Activated effector memory CD4-positive, alpha-beta T cell treated with anti-CD3 and anti-CD28 coated beads, Interleukin-2, amount 50 U/mL, for 16 hours (primary cell): ENCODE measurements at regions not wholly inside any gene's neighbourhood (a gene's known extent, or its start where the extent isn't known, plus 50 kb on each side); places are given as distances from the start of the nearest gene placed in this dataset.
"Not testable (repeated sequence)": the region's sequence is repeated elsewhere in the genome, so short reads cannot be mapped to it uniquely, and the experiment has no call there.

ENCODE experiments used
- DNase-seq: peaks from one replicate; pipeline ENCODE4 v3.0.0-alpha.2; 2020

DNA sequence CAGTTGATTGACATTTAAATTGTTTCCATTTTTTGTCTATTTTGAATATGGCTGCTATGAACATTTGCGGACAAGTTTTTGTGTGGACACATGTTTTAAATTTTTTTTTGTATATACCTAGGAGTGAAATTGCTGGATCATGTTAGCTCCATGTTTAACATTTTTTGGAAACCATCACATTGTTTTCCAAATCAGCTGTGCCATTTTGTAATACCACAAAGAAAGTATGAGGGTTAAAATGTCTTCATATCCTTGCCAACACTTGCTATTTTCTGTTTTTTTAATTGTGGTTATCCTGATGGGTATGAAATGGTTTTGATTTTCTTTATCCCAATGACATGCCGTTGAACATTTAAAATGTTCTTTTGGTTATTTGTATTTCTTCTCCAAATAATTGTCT, 52.1 kb downstream of the CARTPT start:
- DNase-seq, result no peak

DNA sequence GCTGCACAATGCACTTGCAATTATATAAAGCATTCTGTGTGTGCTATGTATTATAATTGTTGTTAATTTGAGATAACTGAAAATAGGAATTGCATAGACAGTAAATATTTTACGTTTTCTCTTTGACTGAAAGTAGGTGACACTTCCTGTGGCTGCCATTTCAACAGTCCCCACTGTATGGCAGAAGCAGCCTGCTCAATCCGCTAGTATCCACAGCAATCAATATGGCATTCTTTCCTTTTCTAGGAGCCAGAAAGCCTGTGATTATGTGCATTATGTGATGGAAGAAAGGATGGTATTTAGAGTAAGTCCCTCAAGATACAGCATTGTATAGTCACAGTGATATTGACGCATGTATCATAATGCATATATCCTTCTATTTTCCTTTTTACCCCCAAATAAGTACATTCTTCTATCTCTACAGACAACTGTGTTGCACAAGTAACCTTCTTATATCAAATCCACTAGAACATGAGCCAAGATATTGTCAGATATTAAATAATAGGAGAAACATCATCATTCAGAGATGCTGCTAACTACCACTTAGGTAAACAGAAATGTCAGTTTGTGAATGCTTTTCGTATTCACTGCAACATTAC, 59.7 kb downstream of the CARTPT start:
- no peak for DNase-seq

- no peak for DNase-seq
Measured at GRCh38 chr5:71780597-71780996, 61.5 kb downstream of the CARTPT start.

GRCh38 chr5:71782393-71782770, 63.3 kb downstream of the CARTPT start:
- no peak for DNase-seq

- peak; percentile 76 for DNase-seq
Measured at GRCh38 chr5:71782771-71783770, 64.0 kb downstream of the CARTPT start.

DNA sequence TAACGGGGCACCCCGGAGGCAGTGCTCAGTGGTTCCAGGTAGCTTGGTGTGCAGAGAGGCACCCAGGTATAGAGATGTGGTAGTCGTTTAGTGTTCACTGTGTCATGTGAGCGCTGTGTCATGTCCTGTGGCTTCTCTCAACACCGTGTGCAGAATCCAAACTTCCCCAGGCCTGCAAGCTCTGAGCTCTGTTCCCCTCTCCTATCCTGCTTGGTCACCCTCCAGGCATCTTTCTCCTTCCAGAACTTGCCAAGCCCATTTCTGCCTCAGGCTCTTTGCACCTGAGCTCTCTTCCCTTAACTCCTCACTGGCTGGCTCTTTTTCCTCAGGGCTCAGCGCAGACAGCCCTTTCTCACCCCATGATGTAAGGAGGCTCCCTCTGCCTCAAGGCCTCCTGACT, 64.8 kb downstream of the CARTPT start:
- no peak for DNase-seq

DNA sequence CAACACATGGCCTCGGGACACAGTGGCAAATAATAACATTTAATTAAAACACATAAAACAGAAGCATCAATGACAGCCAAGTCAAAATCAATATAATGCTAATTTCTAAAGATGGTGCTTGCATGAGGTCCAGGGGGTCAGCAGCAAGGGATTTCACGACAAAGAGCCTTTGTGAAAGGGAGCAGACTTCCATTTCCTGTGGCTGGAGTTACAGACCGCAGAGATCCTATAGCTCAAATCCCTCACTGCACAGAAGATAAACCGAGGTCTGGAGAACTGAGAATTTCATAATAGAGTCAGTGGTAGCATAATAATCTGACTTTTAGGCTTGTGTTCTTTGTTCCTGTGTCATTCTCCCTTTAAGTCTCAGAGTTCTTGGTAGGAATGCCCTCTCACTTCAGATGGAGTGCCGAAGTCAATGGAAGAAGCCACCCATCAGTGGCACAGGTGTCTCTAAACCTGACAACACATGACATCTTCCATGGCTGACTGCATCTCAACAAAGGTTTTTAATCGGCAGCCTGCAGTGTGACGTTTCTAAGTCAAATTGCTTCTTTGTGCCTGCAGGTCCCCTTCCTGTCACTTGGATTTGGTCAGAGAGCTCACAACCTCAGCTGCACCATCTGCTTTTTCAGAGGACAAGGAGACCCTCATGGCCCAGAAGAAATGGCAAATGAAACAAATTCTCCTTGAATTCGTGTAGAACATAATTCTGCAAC, 67.4 kb downstream of the CARTPT start:
- DNase-seq, result no peak

GRCh38 chr5:71788794-71789193, 69.7 kb downstream of the CARTPT start:
- DNase-seq, result no peak

- no peak for DNase-seq
Measured at GRCh38 chr5:71789746-71790145, 70.7 kb downstream of the CARTPT start.

DNA sequence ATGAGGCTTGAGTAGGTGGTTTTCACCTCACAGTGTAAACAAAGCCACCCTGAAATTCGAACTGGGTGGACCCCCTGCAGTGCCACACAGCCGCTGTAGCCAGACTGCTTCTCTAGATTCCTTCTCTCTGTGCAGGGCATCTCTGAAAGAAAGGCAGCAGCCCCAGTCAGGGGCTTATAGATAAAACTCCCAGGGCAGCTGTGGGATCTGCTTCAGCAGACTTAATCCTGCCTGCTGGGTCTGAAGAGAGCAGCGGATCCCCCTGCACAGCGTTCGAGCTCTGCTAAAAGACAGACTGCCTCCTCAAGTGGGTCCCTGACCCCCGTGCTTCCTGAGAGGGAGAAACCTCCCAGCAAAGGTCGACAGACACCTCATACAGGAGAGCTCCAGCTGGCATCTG, 71.4 kb downstream of the CARTPT start:
- no peak for DNase-seq

DNA sequence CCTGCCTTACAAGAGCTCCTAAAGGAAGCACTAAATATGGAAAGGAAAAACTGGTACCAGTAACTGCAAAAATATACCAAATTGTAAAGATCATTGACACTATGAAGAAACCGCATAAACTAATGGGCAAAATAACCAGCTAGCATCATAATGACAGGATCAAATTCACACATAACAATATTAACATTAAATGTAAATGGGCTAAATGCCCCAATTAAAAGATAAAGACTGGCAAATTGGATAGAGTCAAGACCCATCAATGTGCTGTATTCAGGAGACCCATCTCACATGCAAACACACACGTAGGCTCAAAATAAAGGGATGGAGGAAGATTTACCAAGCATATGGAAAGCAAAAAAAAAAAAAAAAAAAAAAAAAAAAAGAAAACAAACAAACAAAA, 73.0 kb downstream of the CARTPT start:
- not testable (repeated sequence) for DNase-seq

GRCh38 chr5:71794061-71794695, 75.1 kb downstream of the CARTPT start:
- DNase-seq, result no peak

DNA sequence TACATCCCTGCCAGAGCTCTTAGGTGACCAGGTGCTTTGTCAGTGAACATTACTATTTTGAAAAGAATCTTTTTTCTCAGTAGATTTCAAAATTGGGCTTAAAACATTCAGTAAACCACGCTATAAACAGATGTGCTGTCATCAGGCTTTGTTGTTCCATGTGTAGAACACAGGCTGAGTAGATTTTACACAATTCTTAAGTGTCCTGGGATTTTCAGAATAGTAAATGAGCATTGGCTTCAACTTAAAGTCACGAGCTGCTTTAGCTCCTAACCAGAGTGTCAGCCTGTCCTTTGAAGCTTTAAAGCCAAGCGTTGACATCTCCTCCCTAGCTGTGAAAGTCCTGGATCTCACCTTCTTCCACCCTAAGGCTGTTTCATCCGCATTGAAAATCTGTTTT, 83.6 kb downstream of the CARTPT start:
- no peak for DNase-seq

GRCh38 chr5:71806711-71807110, 87.6 kb downstream of the CARTPT start:
- no peak for DNase-seq

DNA sequence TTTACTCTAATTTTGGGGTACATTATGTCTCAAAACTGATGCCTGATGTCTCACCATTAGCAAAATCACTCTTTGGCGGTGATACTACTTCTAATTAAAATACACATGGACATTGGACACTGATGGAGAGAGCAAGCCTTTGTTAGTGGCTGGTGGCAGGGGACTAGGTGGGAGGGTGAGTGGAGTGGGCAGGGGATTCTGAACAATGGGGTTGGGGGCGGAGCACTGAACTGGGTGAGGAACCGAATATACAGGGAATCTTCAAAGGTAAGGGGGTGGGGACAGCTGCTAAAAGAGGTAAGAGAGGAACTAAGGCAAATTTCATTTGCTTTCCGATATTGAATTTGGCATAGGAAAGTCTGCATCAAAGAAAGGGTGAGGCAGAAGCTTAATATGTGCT, 88.8 kb downstream of the CARTPT start:
- DNase-seq, result no peak

DNA sequence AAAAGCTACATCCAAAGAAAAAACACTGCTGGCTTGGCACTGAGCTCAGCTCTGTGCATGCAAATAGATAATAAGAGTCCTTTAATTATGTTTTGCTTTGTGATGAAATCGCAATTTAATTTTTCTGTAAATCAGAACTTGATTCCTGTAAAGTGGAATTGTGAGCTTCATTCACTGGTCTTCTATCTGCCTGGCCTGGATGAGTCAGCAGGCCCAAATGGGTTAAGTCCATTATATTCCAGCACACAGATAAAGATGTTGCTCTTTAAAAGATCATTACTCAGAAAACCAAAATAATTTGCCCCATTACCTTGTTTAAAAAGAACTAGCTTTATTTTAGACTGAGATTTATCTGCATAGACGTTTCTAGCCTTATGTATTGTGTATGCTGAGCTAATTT, 90.4 kb downstream of the CARTPT start:
- no peak for DNase-seq

DNA sequence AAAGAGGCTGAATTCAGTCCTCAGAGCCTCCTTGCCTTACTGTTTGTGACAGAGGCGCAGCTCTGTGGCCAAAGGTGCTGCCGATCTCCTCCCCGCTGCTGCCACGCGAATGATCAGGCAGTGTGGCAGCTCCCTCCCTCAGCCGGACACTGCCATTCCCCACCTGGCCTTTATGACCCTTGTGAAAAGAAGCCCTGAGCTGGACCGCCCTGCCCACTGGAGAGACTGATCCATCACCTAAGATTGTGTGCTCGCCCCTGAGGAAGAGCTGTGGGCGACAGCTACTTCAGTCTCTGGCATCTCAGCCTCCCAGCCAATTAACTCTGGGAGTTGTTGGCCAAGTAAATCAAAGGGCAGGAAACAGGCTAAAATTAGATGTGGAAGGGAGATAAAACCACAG, 90.9 kb downstream of the CARTPT start:
- DNase-seq, result no peak

GRCh38 chr5:71810471-71811195, 91.6 kb downstream of the CARTPT start:
- no peak for DNase-seq

GRCh38 chr5:71811779-71812178, 92.7 kb downstream of the CARTPT start:
- no peak for DNase-seq

GRCh38 chr5:71816307-71816706, 97.2 kb downstream of the CARTPT start:
- DNase-seq, result no peak

DNA sequence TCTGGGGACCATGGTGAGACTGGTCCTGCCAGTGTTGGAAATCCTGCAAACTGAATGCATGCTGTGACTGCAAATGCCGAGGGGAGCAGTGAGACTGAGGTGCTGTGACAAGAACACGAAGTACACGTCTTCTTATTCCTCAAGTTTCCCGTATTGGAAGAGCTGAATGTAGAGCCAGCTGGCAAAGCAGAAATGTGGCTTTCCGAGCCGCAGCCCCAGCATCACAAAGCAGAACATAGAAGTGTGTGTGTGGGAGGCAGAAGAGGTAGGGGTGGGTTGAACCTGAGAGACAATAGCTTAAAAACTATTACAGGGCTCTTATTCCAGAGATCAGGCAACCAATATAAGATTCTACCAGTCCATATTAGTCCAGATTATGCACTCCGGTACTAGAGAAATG, 98.8 kb downstream of the CARTPT start:
- DNase-seq, result no peak

GRCh38 chr5:71821029-71821428, 102.0 kb downstream of the CARTPT start:
- DNase-seq, result no peak

- DNase-seq, result not testable (repeated sequence)
Measured at GRCh38 chr5:71822065-71822464, 103.0 kb downstream of the CARTPT start.
